HepG2 (cell line): ENCODE measurements at regions not wholly inside any gene's neighbourhood (a gene's known extent, or its start where the extent isn't known, plus 50 kb on each side); places are given as distances from the start of the nearest gene placed in this dataset.
A peak's percentile ranks its signal among the peaks of the same experiment; 100 is the strongest.

Source experiments
- ASH2L ChIP-seq: fragments of 300-600, 200-600 bp; sonication (generic); IDR thresholded peaks from 2 replicates; pipeline ENCODE4 v1.7.0; 2017; ENCODE audit warnings: low read depth, mild to moderate bottlenecking, moderate library complexity, mixed read lengths, low read length; ENCODE audit not compliant: insufficient read length
- CCDC6 ChIP-seq: sonication (generic); formaldehyde crosslinking; IDR thresholded peaks from 2 replicates; pipeline ENCODE4 v1.8.1; 2022; ENCODE audit warnings: mild to moderate bottlenecking, missing genetic modification reagents, moderate library complexity
- EHMT2 ChIP-seq: fragments of 200-600 bp; sonication (generic); IDR thresholded peaks from 2 replicates; pipeline ENCODE4 v1.7.0; 2017; ENCODE audit warnings: antibody characterized with exemption, low read depth, low read length, borderline replicate concordance
- ELF3 ChIP-seq: IDR thresholded peaks from 2 replicates; pipeline ENCODE4 v1.6.1; 2016; ENCODE audit warnings: missing genetic modification reagents, missing compliant biosample characterization
- FOXA1 ChIP-seq, 2 experiments: fragments of 450-650 bp in 1 of 2; sonication (generic) in 1 of 2; formaldehyde crosslinking in 1 of 2; IDR thresholded peaks; 2 replicates each; pipeline versions ENCODE4 v1.4.0 to v1.6.1; 2016 to 2020; ENCODE audit warnings: missing genetic modification reagents in 1 of 2
- HMGXB3 ChIP-seq: sonication (generic); formaldehyde crosslinking; IDR thresholded peaks from 2 replicates; pipeline ENCODE4 v1.4.0; 2020; ENCODE audit warnings: missing genetic modification reagents, borderline replicate concordance
- HNF1B ChIP-seq: sonication (generic); formaldehyde crosslinking; IDR thresholded peaks from 2 replicates; pipeline ENCODE4 v1.5.1; 2020; ENCODE audit warnings: mild to moderate bottlenecking, moderate library complexity, missing genetic modification reagents
- HNRNPH1 ChIP-seq: fragments of 200-400 bp; formaldehyde crosslinking; optimal IDR thresholded peaks from 2 replicates; pipeline ENCODE3; 2017; ENCODE audit warnings: mild to moderate bottlenecking, low read depth, low read length
- HNRNPL ChIP-seq: fragments of 200-400 bp; formaldehyde crosslinking; IDR thresholded peaks from 2 replicates; pipeline ENCODE4 v1.6.1; 2017; ENCODE audit warnings: mild to moderate bottlenecking, low read depth, low read length
- HOXA3 ChIP-seq: sonication (generic); formaldehyde crosslinking; IDR thresholded peaks from 2 replicates; pipeline ENCODE4 v1.5.0; 2020; ENCODE audit warnings: missing genetic modification reagents
- NCOA2 ChIP-seq: sonication (generic); formaldehyde crosslinking; IDR thresholded peaks from 2 replicates; pipeline ENCODE4 v1.8.0; 2022; ENCODE audit warnings: inconsistent platforms
- NCOR1 ChIP-seq: fragments of 200-600 bp; sonication (generic); IDR thresholded peaks from 2 replicates; pipeline ENCODE4 v1.7.0; 2017; ENCODE audit warnings: antibody characterized with exemption, low read length, borderline replicate concordance
- RARA ChIP-seq: IDR thresholded peaks from 2 replicates; pipeline ENCODE4 v1.6.1; 2016; ENCODE audit warnings: missing genetic modification reagents, missing compliant biosample characterization
- RCOR2 ChIP-seq: IDR thresholded peaks from 2 replicates; pipeline ENCODE4 v1.6.1; 2016; ENCODE audit warnings: missing biosample characterization, missing genetic modification reagents
- SALL1 ChIP-seq: sonication (generic); formaldehyde crosslinking; IDR thresholded peaks from 2 replicates; pipeline ENCODE4 v1.8.0; 2022; ENCODE audit warnings: mild to moderate bottlenecking, missing genetic modification reagents
- SMC3 ChIP-seq: IDR thresholded peaks from 2 replicates; pipeline ENCODE4 v1.6.1; 2011; ENCODE audit warnings: low read length, improper control_type of control experiment
- TBX3 ChIP-seq: fragments of 450-650 bp; IDR thresholded peaks from 2 replicates; pipeline ENCODE4 v1.6.1; 2017; ENCODE audit warnings: antibody characterized with exemption, mild to moderate bottlenecking, inconsistent platforms, borderline replicate concordance
- TEAD3 ChIP-seq: optimal IDR thresholded peaks from 2 replicates; pipeline ENCODE3; 2016; ENCODE audit warnings: borderline replicate concordance
- YEATS4 ChIP-seq: sonication (generic); formaldehyde crosslinking; IDR thresholded peaks from 2 replicates; pipeline ENCODE4 v1.4.0; 2020; ENCODE audit warnings: missing genetic modification reagents, borderline replicate concordance
- ZNF10 ChIP-seq: sonication (generic); formaldehyde crosslinking; IDR thresholded peaks from 2 replicates; pipeline ENCODE4 v1.4.0; 2020; ENCODE audit warnings: mild to moderate bottlenecking, low read depth, missing genetic modification reagents, borderline replicate concordance
- ZNF331 ChIP-seq: sonication (generic); formaldehyde crosslinking; IDR thresholded peaks from 2 replicates; pipeline ENCODE4 v1.4.0; 2020; ENCODE audit warnings: missing genetic modification reagents
- TF ChIP-seq, protein P1 (sequence below): sonication (generic); formaldehyde crosslinking; IDR thresholded peaks from 2 replicates; pipeline ENCODE4 v1.4.0; 2020; ENCODE audit warnings: missing genetic modification reagents
- TF ChIP-seq, protein P2 (sequence below): sonication (generic); formaldehyde crosslinking; IDR thresholded peaks from 2 replicates; pipeline ENCODE4 v1.4.0; 2020; ENCODE audit warnings: mild to moderate bottlenecking, missing genetic modification reagents

DNA sequence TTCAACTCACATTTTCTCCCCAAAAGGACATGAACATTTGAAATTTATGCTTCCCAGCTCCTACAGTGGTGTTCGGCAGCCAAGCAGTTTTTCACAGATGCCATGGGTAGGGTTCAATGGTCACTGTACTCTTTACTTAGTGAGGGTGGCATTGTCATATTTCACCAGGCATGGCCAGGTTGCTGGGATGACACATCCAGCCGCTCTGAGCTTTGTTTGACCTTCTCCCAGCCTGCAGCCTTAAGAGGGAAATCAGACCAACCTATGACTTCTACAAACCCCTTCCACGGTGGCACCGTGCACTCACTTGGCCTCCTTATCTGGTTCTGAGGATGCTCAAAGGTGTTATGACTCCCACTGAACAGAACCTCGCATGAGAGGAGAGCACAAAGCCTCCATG, 108.4 kb upstream of the SH3BP4 start (continued):
- TF ChIP-seq EHMT2: peak; percentile 52; the same call in 1 of the 2 replicates
- TF ChIP-seq YEATS4 (CRISPR knock-in tag): no peak
- TF ChIP-seq ZNF10: no peak
- peak; percentile 74 for TF ChIP-seq RARA (CRISPR knock-in tag)
- TF ChIP-seq HNF1B (CRISPR knock-in tag): peak; percentile 31; the same call in 1 of the 2 replicates
- 0 out of 2 replicates have a peak, but pooled peaks have one; percentile 21 for TF ChIP-seq ELF3 (CRISPR knock-in tag)
- peak; percentile 66 for TF ChIP-seq SALL1 (CRISPR knock-in tag)
- no peak for TF ChIP-seq HNRNPH1
- TF ChIP-seq HMGXB3 (CRISPR knock-in tag): peak; percentile 21; the same call in 1 of the 2 replicates
- peak; percentile 33 for TF ChIP-seq TEAD3 (CRISPR knock-in tag)
- peak; percentile 45; the same call in 1 of the 2 replicates for TF ChIP-seq NCOR1
- peak; percentile 67 for TF ChIP-seq ASH2L
- no peak for TF ChIP-seq FOXA1 (IDR thresholded peaks at IDR 0.05)
- TF ChIP-seq FOXA1 (CRISPR knock-in tag; IDR thresholded peaks at IDR 0.05): peak; percentile 76
- TF ChIP-seq, protein P1, sequence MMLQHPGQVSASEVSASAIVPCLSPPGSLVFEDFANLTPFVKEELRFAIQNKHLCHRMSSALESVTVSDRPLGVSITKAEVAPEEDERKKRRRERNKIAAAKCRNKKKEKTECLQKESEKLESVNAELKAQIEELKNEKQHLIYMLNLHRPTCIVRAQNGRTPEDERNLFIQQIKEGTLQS (CRISPR knock-in tag): peak; percentile 55; the same call in 1 of the 2 replicates
- peak; percentile 18; the same call in 1 of the 2 replicates for TF ChIP-seq HOXA3 (CRISPR knock-in tag)
- peak; percentile 83; the same call in 1 of the 2 replicates for TF ChIP-seq HNRNPL
- no peak for TF ChIP-seq CCDC6
- TF ChIP-seq NCOA2: peak; percentile 52; the same call in 1 of the 2 replicates
- peak; percentile 36; the same call in 1 of the 2 replicates for TF ChIP-seq SMC3
- TF ChIP-seq, protein P2, sequence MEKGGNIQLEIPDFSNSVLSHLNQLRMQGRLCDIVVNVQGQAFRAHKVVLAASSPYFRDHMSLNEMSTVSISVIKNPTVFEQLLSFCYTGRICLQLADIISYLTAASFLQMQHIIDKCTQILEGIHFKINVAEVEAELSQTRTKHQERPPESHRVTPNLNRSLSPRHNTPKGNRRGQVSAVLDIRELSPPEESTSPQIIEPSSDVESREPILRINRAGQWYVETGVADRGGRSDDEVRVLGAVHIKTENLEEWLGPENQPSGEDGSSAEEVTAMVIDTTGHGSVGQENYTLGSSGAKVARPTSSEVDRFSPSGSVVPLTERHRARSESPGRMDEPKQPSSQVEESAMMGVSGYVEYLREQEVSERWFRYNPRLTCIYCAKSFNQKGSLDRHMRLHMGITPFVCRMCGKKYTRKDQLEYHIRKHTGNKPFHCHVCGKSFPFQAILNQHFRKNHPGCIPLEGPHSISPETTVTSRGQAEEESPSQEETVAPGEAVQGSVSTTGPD (CRISPR knock-in tag): no peak
- TF ChIP-seq TBX3: peak; percentile 12; the same call in 1 of the 2 replicates
- TF ChIP-seq RCOR2: peak; percentile 20; the same call in 1 of the 2 replicates
- peak; percentile 52; the same call in 1 of the 2 replicates for TF ChIP-seq ZNF331 (CRISPR knock-in tag)
